ENCODE measurements at regions not wholly inside any gene's neighbourhood (a gene's known extent, or its start where the extent isn't known, plus 50 kb on each side); places are given as distances from the start of the nearest gene placed in this dataset.

- no peak for TF ChIP-seq POLR2A (IDR thresholded peaks at IDR 0.05)
- TF ChIP-seq CTCF (IDR thresholded peaks at IDR 0.05): no peak
- no peak for TF ChIP-seq EP300 (IDR thresholded peaks at IDR 0.05)
Observed at GRCh38 chr11:128022007-128022368, 565.4 kb downstream of the ETS1 start.

Measured in suprapubic skin (tissue), 3 donors.